22Rv1 (cell line): ENCODE measurements at regions not wholly inside any gene's neighbourhood (a gene's known extent, or its start where the extent isn't known, plus 50 kb on each side); places are given as distances from the start of the nearest gene placed in this dataset.
"Not testable (repeated sequence)": the region's sequence is repeated elsewhere in the genome, so short reads cannot be mapped to it uniquely, and the experiment has no call there.

Experiments used
- ZFX ChIP-seq: fragments of 450-650 bp; IDR thresholded peaks from 2 replicates; pipeline ENCODE4 v1.6.1; 2017; ENCODE audit warnings: antibody characterized with exemption, borderline replicate concordance
- TF ChIP-seq, protein P1 (sequence below): fragments of 450-650 bp; IDR thresholded peaks from 2 replicates; pipeline ENCODE4 v1.5.1; 2017; ENCODE audit warnings: mild to moderate bottlenecking

DNA sequence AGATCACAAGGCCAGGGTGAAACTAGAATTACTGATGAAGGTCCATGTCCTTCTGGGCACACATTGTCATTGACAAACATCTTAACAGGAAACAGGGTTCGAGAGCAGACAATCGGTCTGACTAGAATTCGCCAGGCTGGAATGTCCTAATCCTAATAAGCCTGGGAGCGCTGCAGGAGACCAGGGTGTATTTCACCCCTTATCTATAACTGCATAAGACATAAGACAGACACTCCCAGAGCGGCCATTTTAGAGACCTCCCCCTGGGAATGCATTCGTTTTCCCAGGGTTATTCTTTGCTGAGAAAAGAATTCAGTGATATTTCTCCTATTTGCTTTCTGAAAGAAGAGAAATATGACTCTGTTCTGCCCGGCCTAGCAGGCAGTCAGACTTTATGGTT is 1112.9 kb upstream of the TENM3 start:
- TF ChIP-seq, protein P1, sequence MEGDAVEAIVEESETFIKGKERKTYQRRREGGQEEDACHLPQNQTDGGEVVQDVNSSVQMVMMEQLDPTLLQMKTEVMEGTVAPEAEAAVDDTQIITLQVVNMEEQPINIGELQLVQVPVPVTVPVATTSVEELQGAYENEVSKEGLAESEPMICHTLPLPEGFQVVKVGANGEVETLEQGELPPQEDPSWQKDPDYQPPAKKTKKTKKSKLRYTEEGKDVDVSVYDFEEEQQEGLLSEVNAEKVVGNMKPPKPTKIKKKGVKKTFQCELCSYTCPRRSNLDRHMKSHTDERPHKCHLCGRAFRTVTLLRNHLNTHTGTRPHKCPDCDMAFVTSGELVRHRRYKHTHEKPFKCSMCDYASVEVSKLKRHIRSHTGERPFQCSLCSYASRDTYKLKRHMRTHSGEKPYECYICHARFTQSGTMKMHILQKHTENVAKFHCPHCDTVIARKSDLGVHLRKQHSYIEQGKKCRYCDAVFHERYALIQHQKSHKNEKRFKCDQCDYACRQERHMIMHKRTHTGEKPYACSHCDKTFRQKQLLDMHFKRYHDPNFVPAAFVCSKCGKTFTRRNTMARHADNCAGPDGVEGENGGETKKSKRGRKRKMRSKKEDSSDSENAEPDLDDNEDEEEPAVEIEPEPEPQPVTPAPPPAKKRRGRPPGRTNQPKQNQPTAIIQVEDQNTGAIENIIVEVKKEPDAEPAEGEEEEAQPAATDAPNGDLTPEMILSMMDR, result not testable (repeated sequence)
- TF ChIP-seq ZFX, result not testable (repeated sequence)
